Small intestine (tissue), 7 donors: ENCODE measurements at regions not wholly inside any gene's neighbourhood (a gene's known extent, or its start where the extent isn't known, plus 50 kb on each side); places are given as distances from the start of the nearest gene placed in this dataset.
"Not testable (repeated sequence)": the region's sequence is repeated elsewhere in the genome, so short reads cannot be mapped to it uniquely, and the experiment has no call there.

Experiments used
- DNase-seq, 2 donors: peaks; one replicate each; pipeline versions ENCODE4 v3.0.0 to v3.0.0-alpha.2; 2013
- FAIRE-seq: peaks from 2 replicates; lab custom pipeline; 2012; peaks lifted over from hg19 to GRCh38; lab: Jason Lieb, UNC
- H3K27ac ChIP-seq, 3 donors: one replicate each; pipeline ENCODE4 v1.5.1; 2013; ENCODE audit warnings: low read length in 2 of 3, mild to moderate bottlenecking in 2 of 3, control low read depth in 1 of 3, inconsistent platforms in 1 of 3, low read depth in 1 of 3, moderate library complexity in 1 of 3
- H3K27me3 ChIP-seq, 3 donors: one replicate each; pipeline ENCODE4 v1.6.1; 2013; ENCODE audit warnings: low read length in 3 of 3, inconsistent platforms in 1 of 3; ENCODE audit not compliant: control insufficient read depth in 3 of 3, insufficient read depth in 3 of 3
- H3K36me3 ChIP-seq, 3 donors: one replicate each; pipeline ENCODE4 v1.6.1; 2013; ENCODE audit warnings: low read length in 3 of 3, inconsistent platforms in 1 of 3, low read depth in 1 of 3, mild to moderate bottlenecking in 1 of 3, moderate library complexity in 1 of 3; ENCODE audit not compliant: control insufficient read depth in 3 of 3, insufficient read depth in 2 of 3
- H3K4me1 ChIP-seq, 3 donors: one replicate each; pipeline ENCODE4 v1.6.1; 2013; ENCODE audit warnings: low read length in 2 of 3, inconsistent platforms in 1 of 3, low read depth in 1 of 3, mild to moderate bottlenecking in 1 of 3, moderate library complexity in 1 of 3; ENCODE audit not compliant: control insufficient read depth in 3 of 3, insufficient read depth in 2 of 3
- H3K4me3 ChIP-seq, 3 donors: one replicate each; pipeline ENCODE4 v1.5.1; 2013; ENCODE audit warnings: low read length in 3 of 3, control low read depth in 1 of 3, inconsistent platforms in 1 of 3, low read depth in 1 of 3, mild to moderate bottlenecking in 1 of 3, moderate library complexity in 1 of 3
- H3K9me3 ChIP-seq, 2 donors: one replicate each; pipeline ENCODE4 v1.6.1; 2013; ENCODE audit warnings: low read depth in 1 of 2, low read length in 1 of 2; ENCODE audit not compliant: control insufficient read depth in 2 of 2, insufficient read depth in 1 of 2
- WGBS, 3 donors: extraction: QIAGEN DNeasy Blood & Tissue Kit; methylation state at CpG; one replicate each; pipeline ENCODE4 v1.1.7; 2013; 5-methylcytosine and 5-hydroxymethylcytosine counted together
- donor health status: healthy with polysubstance abuse.
- donor health status: control.
- donor health status: control.
- donor health status: Bipolar disorder and iron deficiency.
- donor health status: healthy.

- H3K4me1 ChIP-seq, H3K4me3 ChIP-seq, FAIRE-seq, H3K27me3 ChIP-seq, DNase-seq, H3K9me3 ChIP-seq, H3K36me3 ChIP-seq, H3K27ac ChIP-seq: not testable (repeated sequence)
Observed at GRCh38 chr21:9647409-9647808, 874.0 kb upstream of the TPTE start.

- FAIRE-seq, H3K4me1 ChIP-seq, H3K9me3 ChIP-seq: not testable (repeated sequence)
Observed at GRCh38 chr21:9648331-9648730, 873.1 kb upstream of the TPTE start.

GRCh38 chr21:9648947-9649720 is 872.2 kb upstream of the TPTE start:
- H3K36me3 ChIP-seq, H3K4me3 ChIP-seq, FAIRE-seq, H3K4me1 ChIP-seq, H3K27me3 ChIP-seq, H3K9me3 ChIP-seq, H3K27ac ChIP-seq, DNase-seq: not testable (repeated sequence)
- WGBS, 3 donors, result 62 to 73% (median 63%) methylated on average over 6 of the region's 6 CpGs

More at GRCh38 chr21:9648331-9648730, 873.1 kb upstream of the TPTE start:
- H3K27me3 ChIP-seq, H3K36me3 ChIP-seq, H3K27ac ChIP-seq, DNase-seq, H3K4me3 ChIP-seq: not testable (repeated sequence)

- not testable (repeated sequence) for H3K27me3 ChIP-seq, H3K4me3 ChIP-seq, H3K27ac ChIP-seq, H3K9me3 ChIP-seq, DNase-seq, H3K36me3 ChIP-seq, H3K4me1 ChIP-seq, FAIRE-seq
- 41 to 57% (median 47%) methylated on average over 2 of the region's 2 CpGs for WGBS, 3 donors
Observed at GRCh38 chr21:9652819-9653218, 868.6 kb upstream of the TPTE start.

- not testable (repeated sequence) for H3K27me3 ChIP-seq, H3K4me3 ChIP-seq, H3K4me1 ChIP-seq, H3K27ac ChIP-seq, DNase-seq, FAIRE-seq, H3K36me3 ChIP-seq, H3K9me3 ChIP-seq
- WGBS, 3 donors, result 84 to 89% (median 89%) methylated on average over 4 of the region's 4 CpGs
Observed at GRCh38 chr21:9655221-9655620, 866.2 kb upstream of the TPTE start.

GRCh38 chr21:9656455-9656854 is 864.9 kb upstream of the TPTE start:
- H3K27me3 ChIP-seq, H3K9me3 ChIP-seq, FAIRE-seq, H3K36me3 ChIP-seq, H3K27ac ChIP-seq, DNase-seq, H3K4me3 ChIP-seq, H3K4me1 ChIP-seq: not testable (repeated sequence)
- WGBS, 3 donors, result 73 to 75% (median 73%) methylated on average over 4 of the region's 4 CpGs

GRCh38 chr21:9657779-9658178 is 863.6 kb upstream of the TPTE start:
- H3K27me3 ChIP-seq, H3K4me3 ChIP-seq, H3K9me3 ChIP-seq, FAIRE-seq, H3K36me3 ChIP-seq, H3K27ac ChIP-seq, H3K4me1 ChIP-seq: not testable (repeated sequence)
- DNase-seq, result peak in 1 of 2 donors; percentile 31
- 41 to 65% (median 58%) methylated on average over 5 of the region's 5 CpGs for WGBS, 3 donors

- H3K27me3 ChIP-seq, H3K27ac ChIP-seq, H3K4me3 ChIP-seq, H3K4me1 ChIP-seq, H3K36me3 ChIP-seq, DNase-seq, H3K9me3 ChIP-seq, FAIRE-seq: not testable (repeated sequence)
- WGBS, 3 donors, result 46 to 71% (median 68%) methylated on average over 4 to 11 of the region's 17 CpGs
Observed at GRCh38 chr21:9659877-9660276, 861.5 kb upstream of the TPTE start.
